DOHH2 (cell line): ENCODE measurements at regions not wholly inside any gene's neighbourhood (a gene's known extent, or its start where the extent isn't known, plus 50 kb on each side); places are given as distances from the start of the nearest gene placed in this dataset.

Experiments used
- H3F3A ChIP-seq: fragments of 200-600 bp; sonication (generic), shearing (Covaris generic); 2 replicates; pipeline ENCODE4 v1.6.0; 2016; ENCODE audit warnings: antibody characterized with exemption, mild to moderate bottlenecking; ENCODE audit not compliant: control insufficient read depth, insufficient read depth
- H3K27ac ChIP-seq: fragments of 200-600 bp; sonication (generic); 2 replicates; pipeline ENCODE4 v1.5.1; 2014; ENCODE audit warnings: low read depth, mild to moderate bottlenecking, low read length, moderate library complexity
- H3K27me3 ChIP-seq: fragments of 200-600 bp; sonication (generic); 2 replicates; pipeline ENCODE4 v1.6.1; 2014; ENCODE audit warnings: mild to moderate bottlenecking, low read length, mixed read lengths; ENCODE audit not compliant: control insufficient read depth
- H3K36me3 ChIP-seq: fragments of 200-600 bp; sonication (generic); 2 replicates; pipeline ENCODE4 v1.6.1; 2014; ENCODE audit warnings: mild to moderate bottlenecking, low read length, moderate library complexity, mixed read lengths; ENCODE audit not compliant: control insufficient read depth
- H3K4me1 ChIP-seq: fragments of 200-600 bp; sonication (generic); 2 replicates; pipeline ENCODE4 v1.6.1; 2014; ENCODE audit warnings: mild to moderate bottlenecking, low read length, mixed read lengths; ENCODE audit not compliant: control insufficient read depth
- H3K4me2 ChIP-seq: fragments of 200-600 bp; sonication (generic); 2 replicates; pipeline ENCODE4 v1.6.0; 2014; ENCODE audit warnings: mild to moderate bottlenecking, low read length, moderate library complexity
- H3K4me3 ChIP-seq: fragments of 200-600 bp; sonication (generic); 2 replicates; pipeline ENCODE4 v1.5.1; 2014; ENCODE audit warnings: mild to moderate bottlenecking, low read length, mixed read lengths
- H3K79me2 ChIP-seq: fragments of 200-600 bp; sonication (generic); 2 replicates; pipeline ENCODE4 v1.6.1; 2014; ENCODE audit warnings: mild to moderate bottlenecking, low read length, mixed read lengths; ENCODE audit not compliant: control insufficient read depth
- H3K9me2 ChIP-seq: fragments of 200-600 bp; sonication (generic); replicated peaks from 2 replicates; pipeline ENCODE4 v1.6.1; 2014; ENCODE audit warnings: mild to moderate bottlenecking, low read length, mixed read lengths; ENCODE audit not compliant: control insufficient read depth
- H3K9me3 ChIP-seq: fragments of 200-600 bp; sonication (generic); 2 replicates; pipeline ENCODE4 v1.6.1; 2014; ENCODE audit warnings: antibody characterized with exemption, low read length, mixed read lengths; ENCODE audit not compliant: control insufficient read depth, insufficient read depth
- H4K20me1 ChIP-seq: fragments of 200-600 bp; sonication (generic); 2 replicates; pipeline ENCODE4 v1.6.0; 2014; ENCODE audit warnings: low read depth, mild to moderate bottlenecking, antibody characterized with exemption, low read length, moderate library complexity; ENCODE audit not compliant: control insufficient read depth, insufficient read depth
- CTCF ChIP-seq: fragments of 200-600 bp; sonication (generic); IDR thresholded peaks from one replicate; pipeline ENCODE4 v1.5.1; 2014; ENCODE audit warnings: antibody characterized with exemption, mild to moderate bottlenecking, low read depth, low read length; ENCODE audit not compliant: poor library complexity, severe bottlenecking
- EZH2phosphoT487 ChIP-seq: fragments of 200-600 bp; sonication (generic); IDR thresholded peaks from 2 replicates; pipeline ENCODE4 v1.6.1; 2017; ENCODE audit warnings: borderline replicate concordance, mild to moderate bottlenecking, antibody characterized with exemption, low read length, moderate library complexity, mixed read lengths

GRCh38 chr7:80362010-80362618 is 149.8 kb downstream of the GNAT3 start:
- Histone ChIP-seq H3K4me3 (no peak overlapping the region), H3K4me2 (no peak overlapping the region), H3K9me2 (no peaks in the 10 kb centered on the region), H3K79me2 (no peaks in the 10 kb centered on the region), H4K20me1 (no peaks in the 10 kb centered on the region), H3K4me1 (no peaks in the 10 kb centered on the region), H3K9me3 (peaks cover 11% of the 10 kb centered on the region; the same call in 1 of the 2 replicates), H3K36me3 (no peaks in the 10 kb centered on the region), H3F3A (no peaks in the 10 kb centered on the region), H3K27me3 (no peaks in the 10 kb centered on the region), H3K27ac (no peak overlapping the region)
- no peak for TF ChIP-seq CTCF
- no peak for TF ChIP-seq EZH2phosphoT487

DNA sequence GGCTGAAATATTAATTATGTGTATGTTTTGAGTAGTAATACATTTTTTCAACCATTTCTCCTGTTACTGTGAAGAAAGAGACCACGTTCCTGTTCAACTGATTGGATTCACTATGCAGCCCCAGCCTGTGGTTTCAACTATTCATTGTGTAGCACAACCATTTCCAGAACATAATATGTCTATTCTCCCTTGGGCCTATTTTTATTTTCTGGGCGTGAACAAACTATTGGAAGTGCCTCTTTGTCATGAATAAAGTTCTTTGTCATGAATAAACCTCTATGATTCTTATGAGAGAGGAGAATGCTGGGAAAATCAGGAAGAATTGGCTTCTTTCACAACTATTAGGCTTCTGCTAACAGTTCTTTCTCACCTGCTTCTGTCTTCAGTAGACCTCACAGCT is 152.4 kb downstream of the GNAT3 start:
- Histone ChIP-seq H3F3A (no peaks in the 10 kb centered on the region), H3K9me3 (peaks cover 2% of the 10 kb centered on the region; the same call in 1 of the 2 replicates), H3K36me3 (no peaks in the 10 kb centered on the region), H3K79me2 (no peaks in the 10 kb centered on the region), H3K27ac (no peak overlapping the region), H3K4me2 (no peak overlapping the region), H4K20me1 (no peaks in the 10 kb centered on the region), H3K4me3 (no peak overlapping the region), H3K4me1 (no peaks in the 10 kb centered on the region), H3K9me2 (no peaks in the 10 kb centered on the region), H3K27me3 (no peaks in the 10 kb centered on the region)
- TF ChIP-seq EZH2phosphoT487 (no peak), CTCF (no peak)

DNA sequence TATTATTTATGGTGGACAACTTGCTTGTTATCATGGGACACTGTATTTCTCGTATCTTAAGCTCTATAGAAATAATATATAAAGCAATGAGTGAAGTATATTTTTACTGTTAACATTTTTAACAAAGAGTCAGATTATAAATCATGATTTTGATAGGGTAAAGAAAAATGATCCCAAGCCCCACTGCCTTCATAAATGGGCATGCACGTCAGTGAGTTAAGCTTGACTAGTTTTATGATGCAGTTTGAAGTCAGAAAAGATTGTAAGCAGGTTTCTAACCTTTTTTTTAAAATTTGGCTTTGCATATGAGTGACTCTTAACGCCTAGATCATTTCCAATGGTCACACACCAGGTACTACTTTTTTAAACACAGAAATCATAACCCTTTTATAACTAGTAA is 152.8 kb downstream of the GNAT3 start:
- no peaks in the 10 kb centered on the region for H3K27me3 ChIP-seq
- H3K36me3 ChIP-seq, result no peaks in the 10 kb centered on the region
- no peaks in the 10 kb centered on the region for H3K79me2 ChIP-seq
- H3K27ac ChIP-seq, result no peak overlapping the region
- no peak overlapping the region for H3K4me3 ChIP-seq
- H3K9me3 ChIP-seq, result no peaks in the 10 kb centered on the region
- H3F3A ChIP-seq, result no peaks in the 10 kb centered on the region
- no peak overlapping the region for H3K4me2 ChIP-seq
- no peaks in the 10 kb centered on the region for H3K4me1 ChIP-seq
- no peaks in the 10 kb centered on the region for H3K9me2 ChIP-seq
- no peaks in the 10 kb centered on the region for H4K20me1 ChIP-seq
- TF ChIP-seq EZH2phosphoT487 (no peak), CTCF (no peak)
